HG03520 (cell line): ENCODE measurements at regions not wholly inside any gene's neighbourhood (a gene's known extent, or its start where the extent isn't known, plus 50 kb on each side); places are given as distances from the start of the nearest gene placed in this dataset.

Source experiments
- ATAC-seq: cut with Tn5 transposase; IDR thresholded peaks from one replicate; pipeline ENCODE4 v1.9.1; 2021; ENCODE audit warnings: mild to moderate bottlenecking, moderate library complexity; ENCODE audit not compliant: unreplicated experiment

DNA sequence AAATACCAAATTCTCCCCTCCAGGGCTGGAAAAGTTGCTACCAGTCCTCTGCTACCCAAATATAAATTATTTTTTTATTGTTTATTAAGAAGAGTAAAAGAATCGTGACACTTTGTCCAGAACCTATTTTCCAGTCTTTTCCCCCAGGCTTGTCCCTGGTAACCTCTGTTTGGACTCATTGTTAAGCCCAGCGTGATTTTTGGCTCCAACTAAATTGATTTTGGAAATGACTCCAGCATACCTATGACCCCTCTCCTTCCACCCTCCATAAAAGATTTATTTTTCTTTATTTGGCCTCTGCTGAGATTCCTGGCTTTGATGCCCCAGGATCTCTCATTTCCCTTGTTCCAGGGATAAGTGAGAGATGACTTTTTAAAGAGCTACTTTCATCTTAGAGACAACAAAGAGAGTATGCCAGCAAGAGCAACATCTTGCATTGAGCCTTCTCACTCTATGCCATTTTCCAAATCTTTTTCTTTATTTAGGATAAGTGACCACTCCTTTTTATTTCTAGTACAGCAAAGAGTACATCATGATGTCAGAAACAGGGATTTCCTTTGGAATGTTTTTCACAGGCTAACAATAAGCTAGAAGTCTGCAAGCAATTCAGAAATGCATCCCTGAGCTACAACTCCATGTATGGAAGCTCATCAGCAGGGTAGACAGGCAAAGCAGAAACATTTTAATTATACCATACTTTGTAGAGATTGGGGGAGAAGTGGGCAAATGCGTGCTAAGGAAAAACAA, 75.8 kb downstream of the DAD1 start:
- no peak for ATAC-seq

GRCh38 chr14:22512106-22512814, 76.8 kb downstream of the DAD1 start:
- ATAC-seq = no peak

DNA sequence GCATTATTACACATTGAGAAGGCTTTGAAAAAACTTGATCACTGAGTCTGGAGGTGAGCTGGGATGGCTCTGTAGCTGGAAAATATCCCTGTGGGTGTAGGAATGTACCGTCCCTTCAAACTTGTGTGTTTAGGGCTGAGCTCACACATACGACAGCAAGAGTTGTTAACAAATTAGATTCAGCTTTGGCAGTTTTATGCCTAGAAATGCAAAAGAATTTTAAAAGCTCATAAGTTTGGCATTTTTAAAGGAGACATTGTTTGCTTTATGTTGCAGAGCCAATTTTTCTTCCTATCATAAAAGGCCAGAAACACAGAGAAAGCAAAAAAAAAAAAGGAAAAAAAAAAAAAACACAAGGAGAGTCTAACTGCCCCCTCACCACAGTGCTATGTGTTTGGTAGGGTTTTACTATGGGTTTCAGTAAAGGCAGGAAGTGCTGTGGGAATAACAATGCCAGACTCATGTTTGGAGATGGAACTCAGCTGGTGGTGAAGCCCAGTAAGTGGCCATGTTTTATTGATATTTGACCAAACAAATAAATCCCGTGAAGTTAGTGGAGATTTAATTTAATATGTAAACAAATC, 78.4 kb downstream of the DAD1 start:
- no peak for ATAC-seq

GRCh38 chr14:22509751-22510300, 79.2 kb downstream of the DAD1 start:
- no peak for ATAC-seq

DNA sequence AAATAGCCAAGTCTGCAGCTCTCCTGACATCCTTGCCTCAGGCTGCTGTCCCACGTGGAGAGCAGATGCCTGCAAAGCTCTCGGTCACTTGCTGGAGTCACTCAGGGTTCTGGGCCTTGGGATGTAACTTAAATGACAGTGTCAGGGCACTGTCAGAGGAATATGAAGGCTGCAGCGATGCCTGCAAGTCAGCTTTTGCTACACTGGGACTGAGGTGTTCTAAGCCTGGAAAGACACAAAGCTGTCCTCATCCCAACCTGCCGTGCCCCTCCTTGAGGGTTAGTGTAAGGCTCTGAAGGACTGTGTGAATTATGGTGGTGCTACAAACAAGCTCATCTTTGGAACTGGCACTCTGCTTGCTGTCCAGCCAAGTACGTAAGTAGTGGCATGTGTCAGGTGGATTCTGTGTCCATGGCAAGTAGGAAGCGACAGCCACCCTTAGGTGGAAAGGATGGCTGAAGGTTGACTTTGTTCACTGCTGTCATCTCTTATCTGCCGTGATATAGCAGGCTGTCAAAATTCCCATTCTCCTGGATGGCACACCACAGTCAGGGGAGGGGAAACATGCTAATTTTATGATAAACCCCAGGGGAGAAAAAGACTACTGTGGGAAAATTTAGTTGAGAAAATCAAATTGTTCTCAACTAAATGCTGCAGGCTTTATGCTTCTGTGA, 79.9 kb downstream of the DAD1 start:
- no peak for ATAC-seq

- ATAC-seq = no peak
Measured at GRCh38 chr14:22508662-22509035, 80.4 kb downstream of the DAD1 start.

GRCh38 chr14:22508150-22508457, 80.9 kb downstream of the DAD1 start:
- ATAC-seq = no peak

DNA sequence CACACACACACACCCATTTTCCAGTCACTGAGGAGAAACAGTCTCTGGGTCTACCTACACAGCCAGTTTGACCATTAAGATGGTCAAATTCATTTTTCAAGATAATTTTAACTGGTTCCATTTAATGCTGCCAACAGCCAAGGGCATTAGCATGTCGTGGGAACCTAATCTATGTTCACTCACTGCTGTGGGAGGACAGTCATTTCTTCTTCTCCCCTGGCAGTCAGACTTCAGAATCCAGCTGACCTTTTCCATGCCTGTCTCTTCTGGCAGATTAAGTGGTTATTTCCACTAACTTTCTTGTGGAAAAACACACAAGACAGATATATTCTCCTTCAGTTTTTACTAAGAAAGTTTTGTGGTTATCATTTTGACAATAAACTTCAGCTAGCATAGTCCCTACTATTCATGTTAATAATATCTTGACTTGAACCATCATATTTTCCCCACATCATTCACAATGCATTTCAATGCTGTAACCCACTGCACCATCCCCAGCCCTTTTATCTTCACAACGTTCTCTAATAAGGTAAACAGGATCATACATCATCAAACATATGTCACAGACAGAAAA, 82.2 kb downstream of the DAD1 start:
- no peak for ATAC-seq

DNA sequence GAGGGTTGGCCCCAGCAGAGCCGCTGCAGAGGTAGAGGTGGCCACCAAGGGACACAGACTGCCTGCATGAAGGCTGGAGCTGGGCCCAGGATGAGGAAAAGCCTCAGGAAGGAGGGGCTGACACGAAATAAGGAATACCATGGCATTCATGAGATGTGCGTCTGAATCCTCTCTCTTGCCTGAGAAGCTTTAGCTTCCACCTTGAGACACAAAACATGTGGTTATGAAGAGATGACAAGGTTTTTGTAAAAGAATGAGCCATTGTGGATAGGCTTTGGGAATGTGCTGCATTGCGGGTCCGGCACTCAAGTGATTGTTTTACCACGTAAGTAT, 82.7 kb downstream of the DAD1 start:
- no peak for ATAC-seq

GRCh38 chr14:22505697-22506377, 83.2 kb downstream of the DAD1 start:
- no peak for ATAC-seq

DNA sequence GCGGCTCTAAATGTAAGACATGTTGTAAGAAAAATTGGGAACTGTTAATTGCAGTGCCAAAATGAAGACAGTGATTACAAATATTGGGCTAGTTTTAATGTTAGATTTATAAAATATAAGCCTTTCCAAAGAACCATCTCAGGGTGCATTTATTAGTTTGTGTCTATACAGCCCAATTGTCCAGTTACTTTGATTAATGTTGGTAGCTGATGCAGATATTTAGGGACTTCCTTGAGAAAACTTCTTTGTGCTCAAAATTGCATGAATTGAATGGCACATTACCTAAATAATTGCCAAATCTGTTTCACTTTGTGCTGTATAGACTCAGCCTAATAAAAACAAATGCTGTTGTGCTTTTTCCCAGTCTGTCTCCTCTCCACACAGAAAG, 83.7 kb downstream of the DAD1 start:
- ATAC-seq = no peak

DNA sequence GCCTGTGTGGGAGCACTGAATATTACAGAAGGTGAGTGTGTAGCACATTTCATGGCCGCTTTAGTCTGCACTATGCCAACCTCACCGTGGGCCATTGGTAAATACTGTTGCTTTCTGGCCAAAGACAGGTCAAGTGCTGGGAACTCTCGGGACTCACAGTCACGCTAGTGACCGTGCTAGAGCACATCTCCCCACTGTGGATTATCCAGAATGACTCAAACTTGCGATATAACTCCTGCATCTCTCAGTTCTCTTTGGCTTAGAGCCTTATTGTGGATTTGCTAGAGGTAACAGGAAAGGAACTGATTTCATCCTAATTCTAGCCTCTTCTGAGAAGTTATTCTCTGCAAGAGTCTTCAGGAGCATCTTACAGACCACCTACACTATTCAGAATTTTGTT, 86.5 kb downstream of the DAD1 start:
- no peak for ATAC-seq

- ATAC-seq = no peak
Measured at GRCh38 chr14:22502007-22502406, 87.0 kb downstream of the DAD1 start.

DNA sequence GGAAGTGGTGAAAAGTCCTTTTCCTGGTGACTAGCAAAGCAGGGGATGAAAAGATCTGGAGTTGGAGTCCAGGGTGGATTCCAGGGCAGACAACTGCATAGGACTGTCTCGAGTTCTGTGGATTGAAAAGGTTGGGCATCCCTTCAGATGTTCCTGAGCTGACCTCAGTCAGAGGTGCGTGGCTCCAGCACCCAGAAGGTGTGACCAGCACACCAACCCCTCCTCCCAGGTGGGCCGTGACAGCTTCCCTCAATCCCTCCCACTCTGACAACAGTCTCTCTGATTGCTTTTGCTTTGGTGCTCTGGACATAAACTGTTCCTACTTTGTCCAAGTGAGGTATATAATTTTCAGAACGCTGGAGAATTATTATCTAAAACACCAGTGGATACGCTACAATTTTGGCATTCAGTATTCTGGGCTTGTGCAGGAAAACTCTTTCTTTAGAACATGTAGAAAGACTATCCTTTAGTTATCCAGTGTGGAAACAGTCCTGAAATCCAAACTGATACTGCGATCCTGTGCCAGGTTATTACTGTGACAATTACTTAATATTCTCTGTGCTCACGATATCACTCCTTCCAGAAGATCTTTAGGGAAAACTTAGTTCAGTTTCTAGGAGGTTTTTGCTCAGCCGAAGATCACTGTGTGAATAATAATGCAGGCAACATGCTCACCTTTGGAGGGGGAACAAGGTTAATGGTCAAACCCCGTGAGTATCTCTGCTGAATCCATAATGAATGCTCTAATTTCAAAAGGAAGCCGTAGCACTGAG, 87.9 kb downstream of the DAD1 start:
- ATAC-seq = no peak

GRCh38 chr14:22500525-22500924, 88.5 kb downstream of the DAD1 start:
- ATAC-seq = no peak

DNA sequence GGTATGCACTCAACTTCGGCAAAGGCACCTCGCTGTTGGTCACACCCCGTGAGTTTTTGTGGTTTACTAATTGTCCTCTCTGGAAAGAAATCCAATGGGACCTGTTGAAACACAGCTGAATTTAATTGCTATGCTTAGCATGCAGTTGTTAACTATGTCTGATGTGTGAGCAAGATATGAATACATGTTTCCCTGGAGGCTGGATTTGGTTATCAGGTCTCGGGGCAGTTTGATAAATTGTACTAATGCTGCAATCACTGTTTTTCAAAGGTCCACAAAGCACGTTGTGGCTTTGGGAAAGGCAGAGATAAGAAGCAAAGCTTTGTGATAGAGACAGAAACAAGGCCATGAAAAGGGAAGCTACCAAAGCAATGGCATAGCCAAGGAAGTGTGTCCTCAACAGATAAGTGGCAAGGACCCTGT, 91.3 kb downstream of the DAD1 start:
- ATAC-seq = no peak

GRCh38 chr14:22497144-22497423, 91.9 kb downstream of the DAD1 start:
- ATAC-seq = no peak

- ATAC-seq = no peak
Measured at GRCh38 chr14:22494486-22495135, 94.4 kb downstream of the DAD1 start.

DNA sequence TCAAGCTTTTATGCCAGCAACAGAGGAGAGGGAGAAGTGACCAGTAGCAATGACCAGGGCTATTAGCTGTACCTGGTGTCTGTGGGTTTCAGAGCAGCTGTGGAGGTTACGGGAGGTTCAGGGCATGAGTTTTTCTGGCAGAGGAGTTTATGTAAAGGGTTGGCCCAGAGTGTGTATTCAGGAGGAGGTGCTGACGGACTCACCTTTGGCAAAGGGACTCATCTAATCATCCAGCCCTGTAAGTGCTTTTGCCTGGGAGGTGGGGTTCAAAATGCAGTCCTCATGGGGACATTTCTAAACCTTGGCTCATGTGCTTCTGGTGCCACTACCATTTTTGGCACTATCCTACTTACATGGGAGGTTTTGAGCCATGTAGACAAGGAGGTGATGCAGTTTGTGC, 95.3 kb downstream of the DAD1 start:
- no peak for ATAC-seq
